ENCODE measurements at regions not wholly inside any gene's neighbourhood (a gene's known extent, or its start where the extent isn't known, plus 50 kb on each side); places are given as distances from the start of the nearest gene placed in this dataset.

DNA sequence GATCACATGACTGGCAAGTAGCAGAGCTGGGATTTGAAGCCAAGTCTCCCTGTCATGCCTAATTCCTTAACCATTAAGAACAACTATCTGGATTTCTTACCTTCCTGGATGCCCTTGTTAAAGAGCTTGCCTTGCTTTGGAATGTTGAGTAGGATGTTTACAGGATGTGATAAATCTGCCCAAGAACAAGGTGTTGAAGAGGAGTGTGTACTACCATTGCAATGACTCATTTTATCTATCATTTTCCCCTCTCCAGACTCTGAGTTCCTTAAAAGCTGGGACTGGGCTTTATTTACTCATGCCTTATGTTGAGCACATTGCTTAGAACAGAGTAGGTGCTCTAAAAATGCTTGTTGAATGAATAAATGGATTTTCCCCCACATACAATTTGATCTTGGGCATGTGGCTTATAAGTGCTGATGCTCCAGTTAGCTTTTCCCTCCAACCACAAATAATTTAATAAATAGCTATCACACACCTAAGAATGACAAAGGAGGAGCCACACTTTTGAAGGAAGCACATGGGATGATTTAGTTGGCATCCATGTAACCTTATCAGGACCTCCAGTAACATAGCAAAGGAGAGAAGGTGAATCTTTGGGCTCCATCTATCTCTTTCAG is 268.6 kb upstream of the SESN3 start:
- TF ChIP-seq SIN3A (IDR thresholded peaks at IDR 0.05; ENCODE audit: borderline replicate concordance, insufficient read depth, low read depth, low read length), result no peak
- TF ChIP-seq, protein P1, sequence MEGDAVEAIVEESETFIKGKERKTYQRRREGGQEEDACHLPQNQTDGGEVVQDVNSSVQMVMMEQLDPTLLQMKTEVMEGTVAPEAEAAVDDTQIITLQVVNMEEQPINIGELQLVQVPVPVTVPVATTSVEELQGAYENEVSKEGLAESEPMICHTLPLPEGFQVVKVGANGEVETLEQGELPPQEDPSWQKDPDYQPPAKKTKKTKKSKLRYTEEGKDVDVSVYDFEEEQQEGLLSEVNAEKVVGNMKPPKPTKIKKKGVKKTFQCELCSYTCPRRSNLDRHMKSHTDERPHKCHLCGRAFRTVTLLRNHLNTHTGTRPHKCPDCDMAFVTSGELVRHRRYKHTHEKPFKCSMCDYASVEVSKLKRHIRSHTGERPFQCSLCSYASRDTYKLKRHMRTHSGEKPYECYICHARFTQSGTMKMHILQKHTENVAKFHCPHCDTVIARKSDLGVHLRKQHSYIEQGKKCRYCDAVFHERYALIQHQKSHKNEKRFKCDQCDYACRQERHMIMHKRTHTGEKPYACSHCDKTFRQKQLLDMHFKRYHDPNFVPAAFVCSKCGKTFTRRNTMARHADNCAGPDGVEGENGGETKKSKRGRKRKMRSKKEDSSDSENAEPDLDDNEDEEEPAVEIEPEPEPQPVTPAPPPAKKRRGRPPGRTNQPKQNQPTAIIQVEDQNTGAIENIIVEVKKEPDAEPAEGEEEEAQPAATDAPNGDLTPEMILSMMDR (IDR thresholded peaks at IDR 0.05), result no peak
- TF ChIP-seq POLR2AphosphoS5 (IDR thresholded peaks at IDR 0.05; ENCODE audit: low read depth, low read length), result no peak
- TF ChIP-seq, protein P2, sequence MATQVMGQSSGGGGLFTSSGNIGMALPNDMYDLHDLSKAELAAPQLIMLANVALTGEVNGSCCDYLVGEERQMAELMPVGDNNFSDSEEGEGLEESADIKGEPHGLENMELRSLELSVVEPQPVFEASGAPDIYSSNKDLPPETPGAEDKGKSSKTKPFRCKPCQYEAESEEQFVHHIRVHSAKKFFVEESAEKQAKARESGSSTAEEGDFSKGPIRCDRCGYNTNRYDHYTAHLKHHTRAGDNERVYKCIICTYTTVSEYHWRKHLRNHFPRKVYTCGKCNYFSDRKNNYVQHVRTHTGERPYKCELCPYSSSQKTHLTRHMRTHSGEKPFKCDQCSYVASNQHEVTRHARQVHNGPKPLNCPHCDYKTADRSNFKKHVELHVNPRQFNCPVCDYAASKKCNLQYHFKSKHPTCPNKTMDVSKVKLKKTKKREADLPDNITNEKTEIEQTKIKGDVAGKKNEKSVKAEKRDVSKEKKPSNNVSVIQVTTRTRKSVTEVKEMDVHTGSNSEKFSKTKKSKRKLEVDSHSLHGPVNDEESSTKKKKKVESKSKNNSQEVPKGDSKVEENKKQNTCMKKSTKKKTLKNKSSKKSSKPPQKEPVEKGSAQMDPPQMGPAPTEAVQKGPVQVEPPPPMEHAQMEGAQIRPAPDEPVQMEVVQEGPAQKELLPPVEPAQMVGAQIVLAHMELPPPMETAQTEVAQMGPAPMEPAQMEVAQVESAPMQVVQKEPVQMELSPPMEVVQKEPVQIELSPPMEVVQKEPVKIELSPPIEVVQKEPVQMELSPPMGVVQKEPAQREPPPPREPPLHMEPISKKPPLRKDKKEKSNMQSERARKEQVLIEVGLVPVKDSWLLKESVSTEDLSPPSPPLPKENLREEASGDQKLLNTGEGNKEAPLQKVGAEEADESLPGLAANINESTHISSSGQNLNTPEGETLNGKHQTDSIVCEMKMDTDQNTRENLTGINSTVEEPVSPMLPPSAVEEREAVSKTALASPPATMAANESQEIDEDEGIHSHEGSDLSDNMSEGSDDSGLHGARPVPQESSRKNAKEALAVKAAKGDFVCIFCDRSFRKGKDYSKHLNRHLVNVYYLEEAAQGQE (IDR thresholded peaks at IDR 0.05; ENCODE audit: insufficient read depth in 1 of 2, low read depth in 2 of 2, low read length in 1 of 2), result no peak
- no peak for TF ChIP-seq TCF7L2 (IDR thresholded peaks at IDR 0.05; ENCODE audit: low read depth, low read length)

All from Panc1 (cell line).